ENCODE measurements at regions not wholly inside any gene's neighbourhood (a gene's known extent, or its start where the extent isn't known, plus 50 kb on each side); places are given as distances from the start of the nearest gene placed in this dataset.

DNA sequence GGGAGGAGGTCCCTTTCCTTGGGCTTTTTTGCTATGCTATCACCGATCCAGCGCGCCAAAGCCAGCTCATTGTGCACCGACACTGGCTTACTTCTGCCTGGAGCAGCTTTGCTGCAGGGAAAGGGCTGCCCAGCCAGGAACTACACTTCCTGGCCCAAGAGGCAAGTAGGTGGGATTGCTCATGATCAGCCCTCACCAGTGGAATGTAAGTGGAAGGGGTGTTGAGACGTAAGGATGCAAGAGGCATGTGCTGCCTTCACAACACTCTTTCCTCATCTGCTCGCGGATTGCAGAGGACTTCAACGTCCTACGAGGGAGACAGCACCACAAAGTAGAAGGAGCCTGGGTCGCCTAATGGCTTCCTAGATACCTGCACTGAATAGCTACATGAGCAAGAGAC, 104.3 kb upstream of the FOXF1 start:
- in situ Hi-C loops (cut with HindIII; ENCODE audit: low pct_unique_long_range_greater_than_20kb, low sequenced_read_pairs) = no loop called here
- TF ChIP-seq JUND (IDR thresholded peaks at IDR 0.05; ENCODE audit: low read depth) = no peak
- DNase-seq (ENCODE audit: low read depth in 1 of 2, low spot score in 1 of 2) = no peak

DNA sequence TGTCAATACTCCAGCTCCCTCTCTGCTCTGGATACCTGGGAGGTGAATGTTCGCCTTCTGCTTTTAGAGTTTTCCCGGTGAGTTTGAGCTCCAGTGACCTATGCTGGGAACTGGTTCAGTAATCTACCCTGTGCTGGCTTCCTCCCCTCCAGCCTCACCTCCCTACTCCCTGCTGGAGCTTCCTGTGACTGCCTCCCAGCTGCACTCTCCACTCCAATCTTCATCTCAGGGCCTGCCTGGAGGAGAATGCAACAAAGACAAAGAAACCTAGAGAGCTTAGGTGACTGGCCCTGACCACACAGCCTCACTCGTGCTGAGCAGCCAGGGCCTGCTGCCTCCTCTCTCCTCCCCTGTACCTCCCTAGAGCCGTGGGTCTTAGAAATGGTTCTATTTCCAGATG, 101.6 kb upstream of the FOXF1 start:
- in situ Hi-C loops (cut with HindIII; ENCODE audit: low pct_unique_long_range_greater_than_20kb, low sequenced_read_pairs) = no loop called here
- no peak for DNase-seq (ENCODE audit: low read depth in 1 of 2, low spot score in 1 of 2)
- no peak for TF ChIP-seq JUND (IDR thresholded peaks at IDR 0.05; ENCODE audit: low read depth)

DNA sequence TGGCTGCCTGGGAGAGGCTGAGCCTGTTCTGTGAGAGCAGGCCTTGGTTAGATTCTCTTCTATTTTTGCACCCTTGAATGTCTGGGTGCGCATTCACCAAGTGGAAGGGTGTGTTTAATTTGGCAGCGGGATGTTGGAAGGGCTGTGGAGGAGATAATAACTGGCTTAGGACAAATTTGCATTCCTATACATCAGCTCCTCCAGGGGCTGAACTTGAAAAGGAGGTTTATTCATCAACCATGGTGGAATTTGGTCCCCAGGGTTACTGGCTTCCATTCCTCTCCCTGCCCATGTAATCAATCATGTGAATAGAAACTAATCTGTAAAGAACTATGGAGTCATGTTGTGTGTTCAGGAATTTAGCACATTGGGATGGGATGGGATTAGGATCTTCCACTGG, 100.2 kb upstream of the FOXF1 start:
- no peak for DNase-seq (ENCODE audit: low read depth in 1 of 2, low spot score in 1 of 2)
- in situ Hi-C loops (cut with HindIII; ENCODE audit: low pct_unique_long_range_greater_than_20kb, low sequenced_read_pairs) = no loop called here
- TF ChIP-seq JUND (IDR thresholded peaks at IDR 0.05; ENCODE audit: low read depth) = no peak

DNA sequence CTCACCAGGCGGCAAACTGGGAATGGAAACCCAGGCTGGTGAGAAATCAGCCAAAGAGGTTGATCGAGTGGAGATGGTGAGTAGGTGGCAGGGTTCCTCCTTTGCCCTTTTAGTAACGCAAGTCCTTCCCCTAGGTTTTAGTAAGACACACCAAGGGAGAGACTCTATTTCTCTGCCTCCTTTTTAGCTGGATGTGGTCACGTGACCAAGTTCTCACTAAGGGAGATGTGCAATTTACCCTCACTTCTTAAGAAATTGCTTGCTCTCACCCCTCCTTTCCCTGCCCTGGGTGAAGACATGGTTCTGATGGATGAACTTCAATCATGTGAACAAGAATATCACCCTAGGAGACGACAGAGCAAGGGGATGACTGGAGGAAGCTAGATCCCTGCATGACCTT, 99.8 kb upstream of the FOXF1 start:
- in situ Hi-C loops (cut with HindIII; ENCODE audit: low pct_unique_long_range_greater_than_20kb, low sequenced_read_pairs) = no loop called here
- DNase-seq (ENCODE audit: low read depth in 1 of 2, low spot score in 1 of 2) = no peak
- no peak for TF ChIP-seq JUND (IDR thresholded peaks at IDR 0.05; ENCODE audit: low read depth)

DNA sequence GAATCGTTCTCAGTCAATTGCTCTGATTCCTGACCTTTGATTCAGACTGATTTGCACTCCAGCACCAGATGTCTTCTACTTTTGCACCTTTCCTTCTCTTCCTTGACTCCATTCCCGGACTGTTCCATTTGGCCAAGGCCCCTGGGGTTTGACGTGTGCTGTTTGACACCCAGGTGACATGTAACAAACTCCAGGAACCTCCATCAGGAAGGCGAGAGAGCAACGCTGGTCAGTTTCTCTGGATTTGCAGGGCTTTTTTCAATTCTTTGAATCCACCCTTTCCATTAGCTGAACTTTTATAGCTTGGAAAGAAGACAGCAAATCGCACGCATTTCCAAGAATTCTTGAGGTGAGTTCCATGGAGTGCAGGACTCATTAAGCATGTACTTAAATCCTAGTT, 98.4 kb upstream of the FOXF1 start:
- no peak for DNase-seq (ENCODE audit: low read depth in 1 of 2, low spot score in 1 of 2)
- TF ChIP-seq JUND (IDR thresholded peaks at IDR 0.05; ENCODE audit: low read depth) = no peak
- in situ Hi-C loops (cut with HindIII; ENCODE audit: low pct_unique_long_range_greater_than_20kb, low sequenced_read_pairs) = no loop called here

DNA sequence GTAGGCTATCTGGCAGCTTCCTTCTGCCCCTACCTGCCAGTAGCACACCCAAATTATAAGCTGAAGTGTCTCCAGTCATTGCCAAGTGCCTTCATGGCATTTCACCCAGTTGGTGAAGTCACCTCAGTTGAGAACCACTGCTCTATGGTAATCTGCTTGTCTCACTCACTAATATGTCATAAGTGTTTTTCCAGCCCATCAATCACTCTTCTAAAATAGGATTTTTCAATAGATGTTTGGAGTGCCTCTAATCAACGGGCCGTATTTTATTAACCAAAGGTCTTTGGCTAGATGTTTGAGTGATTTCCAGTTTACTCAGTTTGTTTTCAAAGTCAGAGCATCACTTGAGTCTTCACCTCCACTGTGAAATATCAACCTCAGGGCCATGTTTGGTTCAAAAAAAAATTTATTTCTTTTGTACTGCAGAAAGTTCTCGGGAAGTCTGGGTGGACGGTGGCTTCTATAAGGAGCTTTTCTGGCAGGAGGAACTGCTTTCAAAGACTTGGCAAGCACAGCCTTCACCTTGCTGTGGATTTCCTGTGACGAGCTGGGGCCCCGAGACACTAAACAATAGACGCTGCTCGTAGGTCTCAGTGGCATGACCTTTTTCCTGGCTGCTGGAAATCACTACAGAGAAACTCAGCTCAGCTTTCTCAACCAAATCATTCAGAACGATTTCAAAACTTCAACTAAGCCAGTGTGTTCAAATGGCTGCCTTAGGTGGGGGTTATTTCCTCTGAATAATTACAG, 95.2 kb upstream of the FOXF1 start:
- no peak for TF ChIP-seq JUND (IDR thresholded peaks at IDR 0.05; ENCODE audit: low read depth)
- DNase-seq (ENCODE audit: low read depth in 1 of 2, low spot score in 1 of 2) = no peak
- in situ Hi-C loops (cut with HindIII; ENCODE audit: low pct_unique_long_range_greater_than_20kb, low sequenced_read_pairs) = no loop called here

DNA sequence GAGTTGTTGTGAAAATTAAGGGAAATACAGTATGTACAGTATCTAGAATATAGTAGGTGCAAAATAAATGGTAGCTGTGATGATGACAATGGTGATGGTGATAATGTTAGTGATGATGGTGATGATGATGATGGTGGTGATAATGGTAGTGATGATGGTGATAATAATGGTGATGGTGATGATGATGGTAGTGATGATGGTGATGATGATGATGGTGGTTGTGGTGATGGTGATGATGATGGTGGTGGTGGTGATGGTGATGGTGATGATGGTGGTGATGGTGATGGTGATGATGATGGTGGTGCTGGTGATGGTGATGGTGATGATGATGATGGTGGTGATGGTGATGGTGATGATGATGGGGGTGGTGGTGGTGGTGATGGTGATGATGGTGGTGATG, 91.3 kb upstream of the FOXF1 start:
- no peak for TF ChIP-seq JUND (IDR thresholded peaks at IDR 0.05; ENCODE audit: low read depth)
- no peak for DNase-seq (ENCODE audit: low read depth in 1 of 2, low spot score in 1 of 2)
- in situ Hi-C loops (cut with HindIII; ENCODE audit: low pct_unique_long_range_greater_than_20kb, low sequenced_read_pairs) = no loop called here

DNA sequence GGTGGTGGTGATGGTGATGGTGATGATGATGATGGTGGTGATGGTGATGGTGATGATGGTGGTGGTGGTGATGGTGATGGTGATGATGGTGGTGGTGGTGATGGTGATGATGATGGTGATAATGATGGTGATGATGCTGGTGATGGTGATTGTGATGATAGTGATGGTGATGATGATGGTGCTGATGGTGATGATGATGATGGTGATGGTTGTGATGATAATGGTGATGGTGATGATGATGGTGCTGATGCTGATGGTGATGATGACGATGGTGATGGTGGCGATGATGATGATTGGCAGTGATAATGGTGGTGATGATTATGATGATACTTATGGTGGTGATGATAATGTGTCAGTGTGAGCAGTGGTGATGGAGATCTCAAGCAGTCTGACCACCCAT, 90.8 kb upstream of the FOXF1 start:
- no peak for DNase-seq (ENCODE audit: low read depth in 1 of 2, low spot score in 1 of 2)
- in situ Hi-C loops (cut with HindIII; ENCODE audit: low pct_unique_long_range_greater_than_20kb, low sequenced_read_pairs) = no loop called here
- no peak for TF ChIP-seq JUND (IDR thresholded peaks at IDR 0.05; ENCODE audit: low read depth)

DNA sequence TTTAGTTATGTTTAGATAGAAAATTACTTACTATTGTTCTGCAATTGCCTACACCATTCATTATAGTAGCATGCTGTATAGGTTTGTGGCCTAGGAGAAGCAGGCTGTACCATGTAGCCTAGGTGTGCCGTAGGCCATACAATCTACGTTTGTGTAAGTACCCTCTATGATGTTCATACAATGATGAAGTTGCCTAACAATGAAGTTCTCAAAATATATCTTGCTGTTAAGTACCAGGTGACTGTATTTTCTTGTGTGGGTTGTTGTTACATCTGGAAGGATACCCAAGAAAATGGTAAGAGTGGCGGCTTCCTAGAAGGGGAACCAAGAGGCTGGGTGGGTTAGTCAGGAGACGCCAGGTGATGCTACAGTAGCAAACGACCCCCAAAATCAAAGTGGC, 88.3 kb upstream of the FOXF1 start:
- DNase-seq (ENCODE audit: low read depth in 1 of 2, low spot score in 1 of 2) = no peak
- in situ Hi-C loops (cut with HindIII; ENCODE audit: low pct_unique_long_range_greater_than_20kb, low sequenced_read_pairs) = no loop called here
- no peak for TF ChIP-seq JUND (IDR thresholded peaks at IDR 0.05; ENCODE audit: low read depth)

DNA sequence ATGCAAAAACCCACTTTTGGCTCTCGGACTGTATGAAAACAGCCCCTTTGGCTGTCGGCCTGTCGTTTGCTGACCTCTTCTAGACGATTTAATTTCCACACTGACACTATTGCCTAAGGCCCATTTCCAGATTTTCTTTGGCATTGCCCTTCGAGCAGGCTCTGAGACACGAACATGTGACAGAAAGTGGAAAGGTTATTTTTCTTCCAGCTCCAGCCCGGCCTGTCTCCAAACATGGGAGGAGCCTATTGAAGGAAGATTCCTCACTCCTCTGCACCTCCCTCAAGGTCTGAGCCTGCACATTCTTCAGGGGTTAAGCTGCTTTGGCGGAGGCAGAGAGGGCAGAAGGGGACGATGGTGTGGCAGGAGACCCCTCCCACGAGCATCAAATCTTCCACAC, 85.9 kb upstream of the FOXF1 start:
- in situ Hi-C loops (cut with HindIII; ENCODE audit: low pct_unique_long_range_greater_than_20kb, low sequenced_read_pairs) = no loop called here
- no peak for TF ChIP-seq JUND (IDR thresholded peaks at IDR 0.05; ENCODE audit: low read depth)
- DNase-seq (ENCODE audit: low read depth in 1 of 2, low spot score in 1 of 2) = no peak

DNA sequence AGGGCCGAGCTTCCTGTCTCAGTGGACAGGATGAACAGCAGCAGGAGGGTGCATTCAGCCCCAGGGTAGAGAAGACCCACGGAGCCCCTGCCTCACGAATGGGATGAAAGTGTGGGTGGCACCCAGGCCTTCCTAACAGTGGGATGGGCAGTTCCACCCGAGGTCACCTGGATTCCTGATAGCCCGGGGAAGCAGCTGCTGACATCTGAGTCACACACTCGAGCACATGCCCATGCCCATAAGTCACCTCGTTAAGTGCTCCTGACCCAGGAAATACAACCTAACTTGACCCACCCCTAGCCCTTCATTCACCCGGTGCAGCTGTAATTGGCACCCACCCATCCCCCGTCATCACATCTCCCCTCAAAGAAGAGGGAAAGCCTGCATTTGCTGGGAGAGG, 85.3 kb upstream of the FOXF1 start:
- in situ Hi-C loops (cut with HindIII; ENCODE audit: low pct_unique_long_range_greater_than_20kb, low sequenced_read_pairs) = no loop called here
- TF ChIP-seq JUND (IDR thresholded peaks at IDR 0.05; ENCODE audit: low read depth) = no peak
- no peak for DNase-seq (ENCODE audit: low read depth in 1 of 2, low spot score in 1 of 2)

DNA sequence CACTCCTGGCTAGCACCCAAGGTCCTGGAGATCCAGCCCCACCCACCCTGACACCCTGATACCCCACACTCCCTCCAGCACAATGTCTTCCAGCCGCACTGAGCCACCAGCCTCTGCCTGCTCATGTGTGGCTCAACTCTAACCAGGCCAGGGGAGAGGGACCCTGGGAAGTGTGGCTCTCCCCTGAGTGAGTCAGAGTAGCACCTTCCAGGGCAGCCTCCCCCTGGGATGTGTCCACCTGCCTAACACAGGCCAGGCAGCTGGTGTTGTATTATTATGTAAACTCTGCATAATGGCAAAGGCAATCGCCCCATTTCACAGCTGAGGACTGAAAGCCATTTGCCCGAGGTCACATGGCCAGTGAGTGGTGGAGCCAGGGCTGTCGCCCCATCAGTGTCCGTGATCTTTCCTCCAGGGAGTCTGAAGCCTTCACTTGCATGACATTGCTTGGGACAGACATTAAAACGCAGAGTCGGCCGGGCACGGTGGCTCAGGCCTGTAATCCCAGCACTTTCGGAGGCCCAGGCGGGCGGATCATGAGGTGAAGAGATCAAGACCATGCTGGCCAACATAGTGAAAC, 84.2 kb upstream of the FOXF1 start:
- DNase-seq (ENCODE audit: low read depth in 1 of 2, low spot score in 1 of 2) = no peak
- in situ Hi-C loops (cut with HindIII; ENCODE audit: low pct_unique_long_range_greater_than_20kb, low sequenced_read_pairs) = no loop called here
- no peak for TF ChIP-seq JUND (IDR thresholded peaks at IDR 0.05; ENCODE audit: low read depth)

DNA sequence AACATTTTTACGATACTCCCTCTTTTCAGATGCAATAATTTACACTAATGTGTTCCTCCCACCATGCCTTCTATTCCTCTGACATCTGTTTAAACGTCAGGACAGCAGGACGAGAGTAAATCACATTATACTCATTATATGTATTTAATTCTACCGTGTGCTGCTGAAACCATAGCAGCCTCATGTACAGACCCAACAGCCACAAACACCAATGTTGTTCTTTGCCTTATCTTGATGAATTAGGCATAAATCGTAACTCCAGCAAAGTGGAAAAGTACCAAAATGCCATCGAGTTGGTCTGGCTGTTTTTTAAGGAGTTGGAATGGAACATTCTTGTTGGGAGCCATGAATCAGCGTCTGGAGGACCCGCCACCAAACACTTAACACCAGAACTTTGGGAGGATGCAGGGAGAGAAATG, 82.9 kb upstream of the FOXF1 start:
- no peak for DNase-seq (ENCODE audit: low read depth in 1 of 2, low spot score in 1 of 2)

More for the DNA sequence above, 82.9 kb upstream of the FOXF1 start:
- no peak for TF ChIP-seq JUND (IDR thresholded peaks at IDR 0.05; ENCODE audit: low read depth)
- in situ Hi-C loops (cut with HindIII; ENCODE audit: low pct_unique_long_range_greater_than_20kb, low sequenced_read_pairs) = no loop called here
